Keratinocyte (primary cell): ENCODE measurements at regions not wholly inside any gene's neighbourhood (a gene's known extent, or its start where the extent isn't known, plus 50 kb on each side); places are given as distances from the start of the nearest gene placed in this dataset.

Experiments used
- CTCF ChIP-seq, 3 experiments: IDR thresholded peaks in 1 of 3; conservative IDR thresholded peaks in 1 of 3; optimal IDR thresholded peaks in 1 of 3; 2 replicates in 2 of 3; 3 replicates in 1 of 3; pipeline versions ENCODE3 to v1.5.1; 2011; ENCODE audit warnings: low read length in 3 of 3, mild to moderate bottlenecking in 3 of 3, moderate library complexity in 2 of 3, control low read depth in 1 of 3, inconsistent platforms in 1 of 3; ENCODE audit not compliant: insufficient read depth in 2 of 3; ENCODE audit errors: extremely low read depth in 1 of 3
- EZH2 ChIP-seq: IDR thresholded peaks from one replicate; pipeline ENCODE4 v1.6.1; 2012; ENCODE audit warnings: inconsistent platforms, mild to moderate bottlenecking, low read length, moderate library complexity

- TF ChIP-seq CTCF (optimal IDR thresholded peaks at IDR 0.05 in 1 of 3, IDR thresholded peaks at IDR 0.05 in 1 of 3, conservative IDR thresholded peaks at IDR 0.05 in 1 of 3; ENCODE audit: extremely low read depth in 1 of 3, insufficient read depth in 2 of 3, low read length in 3 of 3): no peak
- TF ChIP-seq EZH2: no peak
These were observed 418.2 kb upstream of the ADGRL2 start for GRCh38 chr1:81382561-81382960.
